Right atrium auricular region (tissue), 2 donors: ENCODE measurements at regions not wholly inside any gene's neighbourhood (a gene's known extent, or its start where the extent isn't known, plus 50 kb on each side); places are given as distances from the start of the nearest gene placed in this dataset.

Source experiments
- DNase-seq: peaks from one replicate; pipeline ENCODE4 v3.0.0-alpha.2; 2019; ENCODE audit warnings: low spot score
- H3K27ac ChIP-seq, 2 donors: fragments of 200-600 bp; sonication (generic); 1 replicate in 1 of 2; 2 replicates in 1 of 2; pipeline ENCODE4 v1.5.1; 2016 to 2019
- H3K27me3 ChIP-seq, 2 donors: fragments of 200-600 bp; sonication (generic); one replicate each; pipeline versions ENCODE4 v1.5.1 to v1.6.0; 2017 to 2019
- H3K36me3 ChIP-seq: fragments of 200-600 bp; sonication (generic); one replicate; pipeline ENCODE4 v1.5.1; 2016
- H3K4me1 ChIP-seq, 2 donors: fragments of 200-600 bp; sonication (generic); one replicate each; pipeline versions ENCODE4 v1.5.1 to v1.6.0; 2017 to 2019
- H3K4me3 ChIP-seq, 2 donors: fragments of 200-600 bp; sonication (generic); 1 replicate in 1 of 2; 2 replicates in 1 of 2; pipeline ENCODE4 v1.5.1; 2017 to 2019; ENCODE audit warnings: mild to moderate bottlenecking in 1 of 2, moderate library complexity in 1 of 2
- H3K9me3 ChIP-seq, 2 donors: fragments of 200-600 bp; sonication (generic); one replicate each; pipeline ENCODE4 v1.5.1; 2019
- TF ChIP-seq, protein P1 (sequence below), 2 donors: fragments of 200-600 bp; sonication (generic); IDR thresholded peaks; one replicate each; pipeline ENCODE4 v1.5.1; 2019; ENCODE audit warnings: antibody characterized with exemption in 2 of 2

DNA sequence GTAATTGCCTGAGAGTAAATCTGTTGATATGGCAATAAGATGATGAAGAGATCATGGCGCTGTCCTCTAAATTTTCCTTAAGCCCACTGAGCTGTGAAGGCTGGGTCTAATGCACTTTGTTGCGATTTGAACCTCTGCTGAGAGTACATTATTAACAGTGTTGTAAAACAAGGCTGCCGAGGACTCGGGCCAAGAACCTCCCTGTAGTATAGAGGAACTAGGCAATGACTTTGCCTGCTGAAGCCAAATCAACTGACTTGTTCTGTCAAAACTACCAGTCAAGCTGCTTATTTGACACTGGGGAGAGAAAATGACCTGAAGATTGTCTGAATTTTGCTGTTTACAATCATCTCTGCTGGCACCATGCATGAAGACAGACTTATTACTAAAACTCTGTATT is 1154.7 kb downstream of the DTWD2 start:
- TF ChIP-seq, protein P1, sequence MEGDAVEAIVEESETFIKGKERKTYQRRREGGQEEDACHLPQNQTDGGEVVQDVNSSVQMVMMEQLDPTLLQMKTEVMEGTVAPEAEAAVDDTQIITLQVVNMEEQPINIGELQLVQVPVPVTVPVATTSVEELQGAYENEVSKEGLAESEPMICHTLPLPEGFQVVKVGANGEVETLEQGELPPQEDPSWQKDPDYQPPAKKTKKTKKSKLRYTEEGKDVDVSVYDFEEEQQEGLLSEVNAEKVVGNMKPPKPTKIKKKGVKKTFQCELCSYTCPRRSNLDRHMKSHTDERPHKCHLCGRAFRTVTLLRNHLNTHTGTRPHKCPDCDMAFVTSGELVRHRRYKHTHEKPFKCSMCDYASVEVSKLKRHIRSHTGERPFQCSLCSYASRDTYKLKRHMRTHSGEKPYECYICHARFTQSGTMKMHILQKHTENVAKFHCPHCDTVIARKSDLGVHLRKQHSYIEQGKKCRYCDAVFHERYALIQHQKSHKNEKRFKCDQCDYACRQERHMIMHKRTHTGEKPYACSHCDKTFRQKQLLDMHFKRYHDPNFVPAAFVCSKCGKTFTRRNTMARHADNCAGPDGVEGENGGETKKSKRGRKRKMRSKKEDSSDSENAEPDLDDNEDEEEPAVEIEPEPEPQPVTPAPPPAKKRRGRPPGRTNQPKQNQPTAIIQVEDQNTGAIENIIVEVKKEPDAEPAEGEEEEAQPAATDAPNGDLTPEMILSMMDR (IDR thresholded peaks at IDR 0.05): no peak
- H3K27me3 ChIP-seq: no peaks in the 10 kb centered on the region
- DNase-seq: no peak

DNA sequence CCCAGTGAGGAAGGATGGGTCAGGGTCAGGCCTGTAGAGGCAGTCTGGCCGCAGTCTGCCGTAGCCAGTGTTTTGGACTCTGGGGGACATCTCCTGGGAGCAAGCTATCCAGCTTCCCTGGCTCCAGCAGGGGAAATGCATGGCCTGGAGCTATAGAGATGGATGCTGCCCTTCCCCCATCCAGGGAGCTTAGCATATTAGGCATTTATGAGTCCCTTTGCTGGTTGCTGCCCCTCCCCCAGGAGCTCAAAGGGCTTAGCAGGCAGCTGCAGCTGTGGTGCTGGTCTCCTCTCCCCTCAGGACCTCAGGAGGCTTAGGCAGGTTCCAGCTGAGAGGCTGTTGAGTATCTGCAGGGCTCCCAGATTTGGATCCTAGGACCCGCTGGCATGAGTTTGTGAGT is 1158.7 kb downstream of the DTWD2 start:
- H3K36me3 ChIP-seq: no peaks in the 10 kb centered on the region
- DNase-seq: no peak
- no peak overlapping the region for H3K4me3 ChIP-seq
- H3K27me3 ChIP-seq: no peaks in the 10 kb centered on the region
- no peak overlapping the region for H3K27ac ChIP-seq
- H3K9me3 ChIP-seq: peaks cover 0 to 6% of the 10 kb centered on the region in 2 donors
- H3K4me1 ChIP-seq: no peaks in the 10 kb centered on the region
- TF ChIP-seq, protein P1 (IDR thresholded peaks at IDR 0.05): no peak

More for the DNA sequence above, 1154.7 kb downstream of the DTWD2 start:
- H3K9me3 ChIP-seq: no peaks in the 10 kb centered on the region
- no peaks in the 10 kb centered on the region for H3K4me1 ChIP-seq
- no peaks in the 10 kb centered on the region for H3K36me3 ChIP-seq
- no peak overlapping the region for H3K4me3 ChIP-seq
- no peak overlapping the region for H3K27ac ChIP-seq

GRCh38 chr5:117813850-117814249 is 1174.5 kb downstream of the DTWD2 start:
- no peak overlapping the region for H3K4me3 ChIP-seq
- no peak overlapping the region for H3K27ac ChIP-seq
- H3K36me3 ChIP-seq: no peaks in the 10 kb centered on the region
- TF ChIP-seq, protein P1 (IDR thresholded peaks at IDR 0.05): no peak
- no peaks in the 10 kb centered on the region for H3K4me1 ChIP-seq
- H3K9me3 ChIP-seq: peaks cover 0 to 12% of the 10 kb centered on the region in 2 donors
- no peak for DNase-seq
- H3K27me3 ChIP-seq: no peaks in the 10 kb centered on the region

- Histone ChIP-seq H3K4me1 (no peaks in the 10 kb centered on the region), H3K27me3 (no peaks in the 10 kb centered on the region), H3K27ac (no peak overlapping the region), H3K9me3 (peaks cover 0 to 12% of the 10 kb centered on the region in 2 donors), H3K36me3 (no peaks in the 10 kb centered on the region), H3K4me3 (no peak overlapping the region)
- TF ChIP-seq, protein P1 (IDR thresholded peaks at IDR 0.05): no peak
- DNase-seq: no peak
Observed at GRCh38 chr5:117812861-117813260, 1175.5 kb downstream of the DTWD2 start.

DNA sequence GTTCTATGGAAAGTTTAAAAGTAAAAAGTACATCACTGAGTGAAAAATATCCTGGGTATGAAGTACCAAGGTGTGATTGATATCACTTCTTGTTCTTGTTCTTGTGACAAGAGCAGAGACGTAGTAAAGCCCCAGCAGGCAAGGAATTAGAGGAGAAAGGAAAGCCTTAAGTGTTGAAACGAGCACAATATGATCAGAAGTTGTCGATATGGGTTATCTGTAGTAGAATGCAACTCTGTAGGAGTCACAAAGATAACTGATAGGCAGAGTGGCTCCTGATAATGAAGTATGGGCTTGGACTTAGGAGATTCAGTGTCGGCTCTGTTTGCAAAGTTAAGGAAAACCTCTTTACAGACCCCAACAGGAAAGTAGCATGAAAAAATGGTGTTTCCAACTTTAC is 1179.1 kb downstream of the DTWD2 start:
- DNase-seq: no peak
- Histone ChIP-seq H3K9me3 (no peaks in the 10 kb centered on the region), H3K27ac (no peak overlapping the region), H3K27me3 (no peaks in the 10 kb centered on the region), H3K4me1 (no peaks in the 10 kb centered on the region), H3K4me3 (no peak overlapping the region), H3K36me3 (no peaks in the 10 kb centered on the region)
- TF ChIP-seq, protein P1 (IDR thresholded peaks at IDR 0.05): no peak

- no peaks in the 10 kb centered on the region for H3K27me3 ChIP-seq
- H3K4me1 ChIP-seq: no peaks in the 10 kb centered on the region
- H3K9me3 ChIP-seq: peaks cover 0 to 5% of the 10 kb centered on the region in 2 donors
- DNase-seq: no peak
- TF ChIP-seq, protein P1 (IDR thresholded peaks at IDR 0.05): no peak
- H3K4me3 ChIP-seq: no peak overlapping the region
- H3K36me3 ChIP-seq: no peaks in the 10 kb centered on the region
- H3K27ac ChIP-seq: no peak overlapping the region
Observed at GRCh38 chr5:117805058-117805457, 1183.3 kb downstream of the DTWD2 start.
